Activated CD8-positive, alpha-beta memory T cell treated with anti-CD3 and anti-CD28 coated beads for 48 hours (primary cell): ENCODE measurements at regions not wholly inside any gene's neighbourhood (a gene's known extent, or its start where the extent isn't known, plus 50 kb on each side); places are given as distances from the start of the nearest gene placed in this dataset.
A peak's percentile ranks its signal among the peaks of the same experiment; 100 is the strongest.

ENCODE experiments used
- DNase-seq, 3 experiments: peaks; one replicate each; pipeline ENCODE4 v3.0.0-alpha.2; 2020; ENCODE audit warnings: low read depth in 2 of 3, low spot score in 2 of 3

GRCh38 chr6:25061289-25061936 is 125.7 kb upstream of the RIPOR2 start:
- DNase-seq, result no peak

GRCh38 chr6:25062070-25062811 is 126.5 kb upstream of the RIPOR2 start:
- DNase-seq, result no peak

GRCh38 chr6:25064006-25064405 is 128.2 kb upstream of the RIPOR2 start:
- DNase-seq, result no peak

- DNase-seq, result no peak
Measured at GRCh38 chr6:25065666-25066065, 129.9 kb upstream of the RIPOR2 start.

GRCh38 chr6:25066593-25066992 is 130.8 kb upstream of the RIPOR2 start:
- no peak for DNase-seq

- DNase-seq, result no peak
Measured at GRCh38 chr6:25068866-25069265, 133.1 kb upstream of the RIPOR2 start.

- DNase-seq, result peak; percentile 42 to 57 (median 43)
Measured at GRCh38 chr6:25070547-25071366, 135.0 kb upstream of the RIPOR2 start.

- no peak for DNase-seq
Measured at GRCh38 chr6:25078141-25078540, 142.4 kb upstream of the RIPOR2 start.

GRCh38 chr6:25083784-25084507 is 148.2 kb upstream of the RIPOR2 start:
- DNase-seq, result no peak

GRCh38 chr6:25084508-25084833 is 148.7 kb upstream of the RIPOR2 start:
- no peak for DNase-seq

GRCh38 chr6:25085756-25086155 is 150.0 kb upstream of the RIPOR2 start:
- DNase-seq, result no peak

- no peak for DNase-seq
Measured at GRCh38 chr6:25086500-25087091, 150.8 kb upstream of the RIPOR2 start.

- no peak for DNase-seq
Measured at GRCh38 chr6:25088513-25088912, 152.8 kb upstream of the RIPOR2 start.

GRCh38 chr6:25089442-25089841 is 153.7 kb upstream of the RIPOR2 start:
- no peak for DNase-seq

- DNase-seq, result no peak
Measured at GRCh38 chr6:25094726-25095125, 159.0 kb upstream of the RIPOR2 start.

- no peak for DNase-seq
Measured at GRCh38 chr6:25100288-25100687, 164.5 kb upstream of the RIPOR2 start.

GRCh38 chr6:25103603-25104002 is 167.8 kb upstream of the RIPOR2 start:
- DNase-seq, result no peak

- DNase-seq, result no peak
Measured at GRCh38 chr6:25105070-25105925, 169.5 kb upstream of the RIPOR2 start.

- DNase-seq, result no peak
Measured at GRCh38 chr6:25107218-25107617, 171.5 kb upstream of the RIPOR2 start.

GRCh38 chr6:25111782-25112181 is 167.4 kb upstream of the CARMIL1 start:
- no peak for DNase-seq
